ENCODE measurements at regions not wholly inside any gene's neighbourhood (a gene's known extent, or its start where the extent isn't known, plus 50 kb on each side); places are given as distances from the start of the nearest gene placed in this dataset.
"Not testable (repeated sequence)": the region's sequence is repeated elsewhere in the genome, so short reads cannot be mapped to it uniquely, and the experiment has no call there.

DNA sequence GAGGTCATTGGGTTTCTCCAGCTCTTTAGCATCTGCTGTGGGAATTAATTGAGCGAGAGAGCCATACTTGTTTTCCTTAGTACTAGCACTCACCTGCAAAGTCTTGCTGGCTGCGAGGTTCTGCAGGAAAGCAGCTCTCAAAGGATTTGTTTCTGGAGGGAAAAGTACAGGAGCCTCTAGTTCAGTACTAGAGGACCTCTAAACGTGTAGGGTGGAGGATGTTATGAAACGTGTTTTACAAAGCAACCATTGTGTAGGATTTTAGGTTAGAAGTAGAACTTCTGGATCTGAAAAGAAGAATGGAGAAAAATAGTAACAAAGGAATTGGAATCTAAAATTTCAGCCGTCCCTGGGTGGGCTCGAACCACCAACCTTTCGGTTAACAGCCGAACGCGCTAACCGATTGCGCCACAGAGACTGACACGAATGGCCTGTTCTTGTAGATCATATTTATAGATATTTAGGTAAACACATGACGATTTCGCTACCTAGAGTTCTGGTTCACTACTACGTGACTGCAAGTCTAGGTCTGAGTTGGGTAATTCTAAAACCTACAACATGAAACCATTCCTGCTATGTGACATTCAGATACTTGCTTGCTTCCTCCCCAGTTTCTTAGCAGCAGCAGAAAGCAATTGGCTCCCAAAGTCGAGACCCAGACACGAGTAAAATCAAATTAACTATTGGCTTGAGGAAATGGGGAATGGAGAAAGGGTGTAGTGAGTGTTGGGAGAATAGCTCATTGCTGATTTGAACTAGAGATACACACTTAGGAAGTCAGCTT is 60.2 kb upstream of the CFAP126 start:
- POLR2A ChIA-PET = interaction anchor here (1.0 kb wide), 1 partner anchor 28 kb away, joined by 3 read pairs; no protein-coding TSS in a partner anchor
- H3K79me2 ChIP-seq (ENCODE audit: insufficient read depth, low read depth, low read length) = no peaks in the 10 kb centered on the region
- CTCF ChIA-PET (ENCODE audit: unreplicated experiment) = no interaction called here
- no peaks in the 10 kb centered on the region for H3K4me1 ChIP-seq (ENCODE audit: insufficient read depth, low read length, poor library complexity, severe bottlenecking)
- DNase-seq (ENCODE audit: low spot score) = no peak
- no peaks in the 10 kb centered on the region for H3K9me3 ChIP-seq (ENCODE audit: low read length)
- BruUV-seq (replicated peaks) = no TSS peak
- no peak overlapping the region for H3K27ac ChIP-seq (ENCODE audit: low read depth, low read length, poor library complexity, severe bottlenecking)
- H2AFZ ChIP-seq (ENCODE audit: low read length) = no peak overlapping the region
- no peak overlapping the region for H3K4me2 ChIP-seq (ENCODE audit: low read length)
- H3K4me3 ChIP-seq (ENCODE audit: low read depth, low read length, poor library complexity, severe bottlenecking) = no peak overlapping the region
- intact Hi-C loops (cut with micrococcal nuclease; ENCODE audit: unreplicated experiment) = no loop called here
- no peaks in the 10 kb centered on the region for H4K20me1 ChIP-seq (ENCODE audit: insufficient read depth, low read length)
- no peaks in the 10 kb centered on the region for H3K9me2 ChIP-seq (ENCODE audit: insufficient read depth, low read length)
- no peak for TF ChIP-seq EZH2phosphoT487 (IDR thresholded peaks at IDR 0.05; ENCODE audit: borderline replicate concordance, low read depth, low read length)
- TF ChIP-seq, protein P1, sequence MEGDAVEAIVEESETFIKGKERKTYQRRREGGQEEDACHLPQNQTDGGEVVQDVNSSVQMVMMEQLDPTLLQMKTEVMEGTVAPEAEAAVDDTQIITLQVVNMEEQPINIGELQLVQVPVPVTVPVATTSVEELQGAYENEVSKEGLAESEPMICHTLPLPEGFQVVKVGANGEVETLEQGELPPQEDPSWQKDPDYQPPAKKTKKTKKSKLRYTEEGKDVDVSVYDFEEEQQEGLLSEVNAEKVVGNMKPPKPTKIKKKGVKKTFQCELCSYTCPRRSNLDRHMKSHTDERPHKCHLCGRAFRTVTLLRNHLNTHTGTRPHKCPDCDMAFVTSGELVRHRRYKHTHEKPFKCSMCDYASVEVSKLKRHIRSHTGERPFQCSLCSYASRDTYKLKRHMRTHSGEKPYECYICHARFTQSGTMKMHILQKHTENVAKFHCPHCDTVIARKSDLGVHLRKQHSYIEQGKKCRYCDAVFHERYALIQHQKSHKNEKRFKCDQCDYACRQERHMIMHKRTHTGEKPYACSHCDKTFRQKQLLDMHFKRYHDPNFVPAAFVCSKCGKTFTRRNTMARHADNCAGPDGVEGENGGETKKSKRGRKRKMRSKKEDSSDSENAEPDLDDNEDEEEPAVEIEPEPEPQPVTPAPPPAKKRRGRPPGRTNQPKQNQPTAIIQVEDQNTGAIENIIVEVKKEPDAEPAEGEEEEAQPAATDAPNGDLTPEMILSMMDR (conservative IDR thresholded peaks at IDR 0.05; ENCODE audit: low read length) = no peak
- no peaks in the 10 kb centered on the region for H3K36me3 ChIP-seq (ENCODE audit: insufficient read depth, low read length)

DNA sequence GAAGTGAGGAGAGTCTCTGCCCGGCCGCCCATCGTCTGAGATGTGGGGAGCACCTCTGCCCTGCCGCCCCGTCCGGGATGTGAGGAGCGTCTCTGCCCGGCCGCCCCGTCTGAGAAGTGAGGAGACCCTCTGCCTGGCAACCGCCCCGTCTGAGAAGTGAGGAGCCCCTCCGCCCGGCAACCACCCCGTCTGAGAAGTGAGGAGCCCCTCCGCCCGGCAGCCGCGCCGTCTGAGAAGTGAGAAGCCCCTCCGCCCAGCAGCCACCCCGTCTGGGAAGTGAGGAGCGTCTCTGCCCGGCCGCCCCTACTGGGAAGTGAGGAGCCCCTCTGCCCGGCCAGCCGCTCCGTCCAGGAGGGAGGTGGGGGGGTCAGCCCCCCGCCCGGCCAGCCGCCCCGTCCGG is 55.2 kb upstream of the CFAP126 start:
- intact Hi-C loops (cut with micrococcal nuclease; ENCODE audit: unreplicated experiment); H4K20me1 ChIP-seq (ENCODE audit: insufficient read depth, low read length); H3K9me2 ChIP-seq (ENCODE audit: insufficient read depth, low read length); H3K9me3 ChIP-seq (ENCODE audit: low read length); BruUV-seq (replicated peaks); CTCF ChIA-PET (ENCODE audit: unreplicated experiment); H3K36me3 ChIP-seq (ENCODE audit: insufficient read depth, low read length); H3K4me2 ChIP-seq (ENCODE audit: low read length); POLR2A ChIA-PET; DNase-seq (ENCODE audit: low spot score); H2AFZ ChIP-seq (ENCODE audit: low read length); H3K79me2 ChIP-seq (ENCODE audit: insufficient read depth, low read depth, low read length); H3K4me3 ChIP-seq (ENCODE audit: low read depth, low read length, poor library complexity, severe bottlenecking); H3K27ac ChIP-seq (ENCODE audit: low read depth, low read length, poor library complexity, severe bottlenecking): not testable (repeated sequence)
- H3K4me1 ChIP-seq (ENCODE audit: insufficient read depth, low read length, poor library complexity, severe bottlenecking) = peaks cover 33% of the 10 kb centered on the region

- Histone ChIP-seq H3K4me2 (ENCODE audit: low read length) (peak overlapping the region; percentile 80), H3K4me1 (ENCODE audit: insufficient read depth, low read length, poor library complexity, severe bottlenecking) (peaks cover 35% of the 10 kb centered on the region), H3K4me3 (ENCODE audit: low read depth, low read length, poor library complexity, severe bottlenecking) (peak overlapping the region; percentile 67), H3K9me3 (ENCODE audit: low read length) (no peaks in the 10 kb centered on the region), H2AFZ (ENCODE audit: low read length) (peak overlapping the region; percentile 68; the same call in 1 of the 2 replicates), H3K27ac (ENCODE audit: low read depth, low read length, poor library complexity, severe bottlenecking) (peak overlapping the region; percentile 89), H4K20me1 (ENCODE audit: insufficient read depth, low read length) (no peaks in the 10 kb centered on the region), H3K9me2 (ENCODE audit: insufficient read depth, low read length) (no peaks in the 10 kb centered on the region), H3K79me2 (ENCODE audit: insufficient read depth, low read depth, low read length) (no peaks in the 10 kb centered on the region), H3K36me3 (ENCODE audit: insufficient read depth, low read length) (no peaks in the 10 kb centered on the region)
- intact Hi-C loops (cut with micrococcal nuclease; ENCODE audit: unreplicated experiment) = loop anchor here (1.0 kb wide), 1 partner anchor 22 kb away; no protein-coding TSS in a partner anchor
- DNase-seq (ENCODE audit: low spot score) = peak; percentile 88
- no TSS peak for BruUV-seq (replicated peaks)
- TF ChIP-seq EZH2phosphoT487 (IDR thresholded peaks at IDR 0.05; ENCODE audit: borderline replicate concordance, low read depth, low read length) = no peak
- TF ChIP-seq, protein P1 (conservative IDR thresholded peaks at IDR 0.05; ENCODE audit: low read length) = no peak
- CTCF ChIA-PET (ENCODE audit: unreplicated experiment) = no interaction called here
- POLR2A ChIA-PET = interaction anchor here (0.9 to 2.0 kb wide), 3 partner anchors 19 to 226 kb away, joined by 3 to 12 read pairs (median 3); no protein-coding TSS in a partner anchor
Observed at GRCh38 chr1:161421456-161421855, 53.8 kb upstream of the CFAP126 start.
